NT2/D1 (cell line): ENCODE measurements at regions not wholly inside any gene's neighbourhood (a gene's known extent, or its start where the extent isn't known, plus 50 kb on each side); places are given as distances from the start of the nearest gene placed in this dataset.
A peak's percentile ranks its signal among the peaks of the same experiment; 100 is the strongest.

ENCODE experiments used
- DNase-seq: peaks from one replicate; pipeline ENCODE4 v3.0.0-alpha.2; 2011; ENCODE audit warnings: low read depth, low spot score
- H3K27me3 ChIP-seq: 2 replicates; pipeline ENCODE4 v1.6.0; 2011; ENCODE audit warnings: mild to moderate bottlenecking; ENCODE audit not compliant: insufficient read length, insufficient read depth
- H3K36me3 ChIP-seq: 2 replicates; pipeline ENCODE4 v1.6.1; 2011; ENCODE audit warnings: mild to moderate bottlenecking, low read length, mixed read lengths; ENCODE audit not compliant: insufficient read depth, insufficient read length
- H3K4me1 ChIP-seq: 2 replicates; pipeline ENCODE4 v1.5.1; 2011; ENCODE audit not compliant: insufficient read depth, insufficient read length
- H3K4me3 ChIP-seq: 2 replicates; pipeline ENCODE4 v1.5.1; 2011; ENCODE audit warnings: low read depth; ENCODE audit not compliant: insufficient read length
- H3K9ac ChIP-seq: 2 replicates; pipeline ENCODE4 v1.6.0; 2011; ENCODE audit warnings: low read depth; ENCODE audit not compliant: insufficient read length
- H3K9me3 ChIP-seq: 2 replicates; pipeline ENCODE4 v1.5.1; 2011; ENCODE audit warnings: mild to moderate bottlenecking, low read length; ENCODE audit not compliant: insufficient read depth
- SUZ12 ChIP-seq: IDR thresholded peaks from 2 replicates; pipeline ENCODE4 v1.6.1; 2011; ENCODE audit not compliant: insufficient read length, insufficient read depth; ENCODE audit errors: extremely low read depth
- YY1 ChIP-seq: IDR thresholded peaks from 2 replicates; pipeline ENCODE4 v1.6.1; 2011; ENCODE audit not compliant: insufficient read length, insufficient read depth
- ZNF274 ChIP-seq: IDR thresholded peaks from 2 replicates; pipeline ENCODE4 v1.6.1; 2011; ENCODE audit warnings: mild to moderate bottlenecking, low read depth, low read length

- Histone ChIP-seq H3K9me3 (no peaks in the 10 kb centered on the region), H3K4me3 (no peak overlapping the region), H3K27me3 (no peaks in the 10 kb centered on the region), H3K36me3 (no peaks in the 10 kb centered on the region), H3K9ac (no peak overlapping the region), H3K4me1 (no peaks in the 10 kb centered on the region)
- no peak for DNase-seq
- no peak for TF ChIP-seq YY1
- no peak for TF ChIP-seq SUZ12
- TF ChIP-seq ZNF274 = no peak
Measured at GRCh38 chr9:120151149-120151548, 428.8 kb downstream of the CDK5RAP2 start.

- Histone ChIP-seq H3K27me3 (no peaks in the 10 kb centered on the region), H3K4me1 (no peaks in the 10 kb centered on the region), H3K36me3 (no peaks in the 10 kb centered on the region), H3K9ac (no peak overlapping the region), H3K9me3 (peaks cover 3% of the 10 kb centered on the region; the same call in 1 of the 2 replicates), H3K4me3 (no peak overlapping the region)
- TF ChIP-seq SUZ12 = no peak
- TF ChIP-seq ZNF274 = no peak
- no peak for TF ChIP-seq YY1
- DNase-seq = no peak
Measured at GRCh38 chr9:120138955-120139354, 441.0 kb downstream of the CDK5RAP2 start.

GRCh38 chr9:120137186-120137840 is 442.7 kb downstream of the CDK5RAP2 start:
- no peaks in the 10 kb centered on the region for H3K27me3 ChIP-seq
- TF ChIP-seq ZNF274 = no peak
- no peak for TF ChIP-seq YY1
- no peak for TF ChIP-seq SUZ12
- DNase-seq = no peak
- H3K9ac ChIP-seq = no peak overlapping the region
- H3K9me3 ChIP-seq = peaks cover 11% of the 10 kb centered on the region; the same call in 1 of the 2 replicates
- no peak overlapping the region for H3K4me3 ChIP-seq
- H3K4me1 ChIP-seq = no peaks in the 10 kb centered on the region
- H3K36me3 ChIP-seq = no peaks in the 10 kb centered on the region

- no peaks in the 10 kb centered on the region for H3K4me1 ChIP-seq
- H3K4me3 ChIP-seq = no peak overlapping the region
- H3K36me3 ChIP-seq = no peaks in the 10 kb centered on the region
- peaks cover 14% of the 10 kb centered on the region; the same call in 1 of the 2 replicates for H3K9me3 ChIP-seq
- H3K27me3 ChIP-seq = no peaks in the 10 kb centered on the region
- H3K9ac ChIP-seq = no peak overlapping the region
- DNase-seq = no peak
- no peak for TF ChIP-seq ZNF274
- no peak for TF ChIP-seq YY1
- no peak for TF ChIP-seq SUZ12
Measured at GRCh38 chr9:120136696-120137095, 443.3 kb downstream of the CDK5RAP2 start.

- Histone ChIP-seq H3K27me3 (no peaks in the 10 kb centered on the region), H3K9me3 (peaks cover 48% of the 10 kb centered on the region), H3K9ac (no peak overlapping the region), H3K36me3 (no peaks in the 10 kb centered on the region), H3K4me3 (no peak overlapping the region), H3K4me1 (no peaks in the 10 kb centered on the region)
- peak; percentile 72 for DNase-seq
- TF ChIP-seq YY1 (no peak), ZNF274 (no peak), SUZ12 (no peak)
Measured at GRCh38 chr9:120117081-120117480, 462.9 kb downstream of the CDK5RAP2 start.

- Histone ChIP-seq H3K9me3 (peaks cover 2% of the 10 kb centered on the region; the same call in 1 of the 2 replicates), H3K27me3 (no peaks in the 10 kb centered on the region), H3K4me1 (no peaks in the 10 kb centered on the region), H3K36me3 (no peaks in the 10 kb centered on the region), H3K9ac (no peak overlapping the region), H3K4me3 (no peak overlapping the region)
- DNase-seq = no peak
- TF ChIP-seq YY1 (no peak), SUZ12 (no peak), ZNF274 (no peak)
Measured at GRCh38 chr9:120110520-120110919, 469.4 kb downstream of the CDK5RAP2 start.

- no peak overlapping the region for H3K4me3 ChIP-seq
- peak; percentile 58 for DNase-seq
Measured at GRCh38 chr9:120109242-120109641, 470.7 kb downstream of the CDK5RAP2 start.

More at GRCh38 chr9:120109242-120109641, 470.7 kb downstream of the CDK5RAP2 start:
- TF ChIP-seq SUZ12 (no peak), YY1 (no peak), ZNF274 (no peak)
- Histone ChIP-seq H3K27me3 (no peaks in the 10 kb centered on the region), H3K4me1 (no peaks in the 10 kb centered on the region), H3K9ac (no peak overlapping the region), H3K9me3 (no peaks in the 10 kb centered on the region), H3K36me3 (no peaks in the 10 kb centered on the region)
